ENCODE measurements at regions not wholly inside any gene's neighbourhood (a gene's known extent, or its start where the extent isn't known, plus 50 kb on each side); places are given as distances from the start of the nearest gene placed in this dataset.

DNA sequence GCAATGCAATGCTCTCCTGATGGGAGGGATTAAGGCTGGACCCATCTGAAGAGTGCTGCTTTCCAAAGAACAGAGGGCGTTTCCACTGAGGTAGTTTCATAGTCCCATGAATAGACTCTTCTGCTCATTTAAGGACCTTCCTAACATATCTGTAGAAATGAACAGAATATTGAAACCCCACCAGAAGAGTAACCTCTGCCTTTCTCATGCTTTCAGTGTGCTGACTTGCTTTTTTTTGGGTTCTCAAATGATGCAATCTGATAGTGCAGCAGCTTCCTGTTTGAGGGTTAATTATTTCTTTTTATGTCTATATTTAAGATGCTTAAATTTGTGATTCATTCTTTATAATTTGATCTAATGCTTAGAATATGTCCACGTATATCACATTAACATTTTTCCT lies 82.2 kb downstream of the GATA3 start:
- TF ChIP-seq CTCF (IDR thresholded peaks at IDR 0.05; ENCODE audit: insufficient read depth, low read depth, low read length) (no peak), EZH2 (IDR thresholded peaks at IDR 0.05; ENCODE audit: insufficient read depth, low read length) (no peak)
